Epidermal melanocyte (primary cell): ENCODE measurements at regions not wholly inside any gene's neighbourhood (a gene's known extent, or its start where the extent isn't known, plus 50 kb on each side); places are given as distances from the start of the nearest gene placed in this dataset.

Experiments
- DNase-seq: peaks from one replicate; pipeline ENCODE4 v3.0.0; 2011; ENCODE audit warnings: low spot score; ENCODE audit not compliant: insufficient read length

GRCh38 chr2:45178854-45179253, 169.6 kb upstream of the SIX2 start:
- no peak for DNase-seq

- no peak for DNase-seq
Observed at GRCh38 chr2:45178359-45178758, 169.1 kb upstream of the SIX2 start.

GRCh38 chr2:45177870-45178269, 168.6 kb upstream of the SIX2 start:
- peak; percentile 45 for DNase-seq

GRCh38 chr2:45176390-45176789, 167.1 kb upstream of the SIX2 start:
- DNase-seq, result no peak

GRCh38 chr2:45173513-45173912, 164.3 kb upstream of the SIX2 start:
- no peak for DNase-seq

GRCh38 chr2:45172760-45173392, 163.6 kb upstream of the SIX2 start:
- DNase-seq, result no peak

- no peak for DNase-seq
Observed at GRCh38 chr2:45172142-45172541, 162.9 kb upstream of the SIX2 start.

GRCh38 chr2:45171136-45171501, 161.9 kb upstream of the SIX2 start:
- no peak for DNase-seq

- DNase-seq, result no peak
Observed at GRCh38 chr2:45170191-45171135, 161.2 kb upstream of the SIX2 start.

GRCh38 chr2:45169339-45170190, 160.3 kb upstream of the SIX2 start:
- DNase-seq, result no peak

- DNase-seq, result no peak
Observed at GRCh38 chr2:45168711-45169338, 159.6 kb upstream of the SIX2 start.

- DNase-seq, result no peak
Observed at GRCh38 chr2:45167920-45168629, 158.8 kb upstream of the SIX2 start.

- no peak for DNase-seq
Observed at GRCh38 chr2:45166229-45166890, 157.1 kb upstream of the SIX2 start.

GRCh38 chr2:45162711-45163110, 153.5 kb upstream of the SIX2 start:
- no peak for DNase-seq

GRCh38 chr2:45156605-45157004, 147.4 kb upstream of the SIX2 start:
- no peak for DNase-seq

- DNase-seq, result no peak
Observed at GRCh38 chr2:45154606-45155155, 145.4 kb upstream of the SIX2 start.

- no peak for DNase-seq
Observed at GRCh38 chr2:45154144-45154543, 144.9 kb upstream of the SIX2 start.

- no peak for DNase-seq
Observed at GRCh38 chr2:45153121-45153520, 143.9 kb upstream of the SIX2 start.

- DNase-seq, result no peak
Observed at GRCh38 chr2:45152691-45153090, 143.4 kb upstream of the SIX2 start.
